GM18511 (cell line): ENCODE measurements at regions not wholly inside any gene's neighbourhood (a gene's known extent, or its start where the extent isn't known, plus 50 kb on each side); places are given as distances from the start of the nearest gene placed in this dataset.
"Not testable (repeated sequence)": the region's sequence is repeated elsewhere in the genome, so short reads cannot be mapped to it uniquely, and the experiment has no call there.

ENCODE experiments used
- ATAC-seq: cut with Tn5 transposase; IDR thresholded peaks from one replicate; pipeline ENCODE4 v1.9.1; 2021; ENCODE audit warnings: mild to moderate bottlenecking, moderate library complexity; ENCODE audit not compliant: unreplicated experiment

GRCh38 chr4:186813377-186814068 is 89.9 kb upstream of the FAT1 start:
- no peak for ATAC-seq

- no peak for ATAC-seq
These were observed 90.9 kb upstream of the FAT1 start for GRCh38 chr4:186814535-186815070.

GRCh38 chr4:186819342-186820086 is 95.9 kb upstream of the FAT1 start:
- ATAC-seq = no peak

- no peak for ATAC-seq
These were observed 96.8 kb upstream of the FAT1 start for GRCh38 chr4:186820391-186820891.

GRCh38 chr4:186823989-186824388 is 100.3 kb upstream of the FAT1 start:
- ATAC-seq = no peak

- ATAC-seq = no peak
These were observed 101.4 kb upstream of the FAT1 start for GRCh38 chr4:186825069-186825468.

- no peak for ATAC-seq
These were observed 102.3 kb upstream of the FAT1 start for GRCh38 chr4:186826006-186826405.

GRCh38 chr4:186826846-186827533 is 103.3 kb upstream of the FAT1 start:
- no peak for ATAC-seq

- no peak for ATAC-seq
These were observed 103.9 kb upstream of the FAT1 start for GRCh38 chr4:186827534-186827897.

GRCh38 chr4:186829097-186829496 is 105.4 kb upstream of the FAT1 start:
- ATAC-seq = no peak

GRCh38 chr4:186829740-186830449 is 106.2 kb upstream of the FAT1 start:
- no peak for ATAC-seq

GRCh38 chr4:186831574-186831973 is 107.9 kb upstream of the FAT1 start:
- ATAC-seq = no peak

- ATAC-seq = no peak
These were observed 109.2 kb upstream of the FAT1 start for GRCh38 chr4:186832906-186833305.

GRCh38 chr4:186837463-186837862 is 113.8 kb upstream of the FAT1 start:
- not testable (repeated sequence) for ATAC-seq

GRCh38 chr4:186838295-186838694 is 114.6 kb upstream of the FAT1 start:
- ATAC-seq = no peak

GRCh38 chr4:186839122-186840037 is 115.7 kb upstream of the FAT1 start:
- peak; percentile 88 for ATAC-seq

GRCh38 chr4:186840222-186840701 is 116.6 kb upstream of the FAT1 start:
- ATAC-seq = no peak

GRCh38 chr4:186840771-186841301 is 117.2 kb upstream of the FAT1 start:
- no peak for ATAC-seq

- no peak for ATAC-seq
These were observed 120.5 kb upstream of the FAT1 start for GRCh38 chr4:186844059-186844681.
